AG09309 (cell line): ENCODE measurements at regions not wholly inside any gene's neighbourhood (a gene's known extent, or its start where the extent isn't known, plus 50 kb on each side); places are given as distances from the start of the nearest gene placed in this dataset.

Experiments
- DNase-seq: peaks from one replicate; pipeline ENCODE4 v3.0.0-alpha.2; 2010; ENCODE audit warnings: low read depth
- H3K4me3 ChIP-seq: 2 replicates; pipeline ENCODE4 v1.5.1; 2011; ENCODE audit warnings: mild to moderate bottlenecking, low read depth, low read length, moderate library complexity; ENCODE audit not compliant: control insufficient read depth
- TF ChIP-seq, protein P1 (sequence below): IDR thresholded peaks from 2 replicates; pipeline ENCODE4 v1.5.1; 2011; ENCODE audit warnings: mild to moderate bottlenecking, low read depth, low read length, inconsistent platforms; ENCODE audit not compliant: insufficient read depth, control insufficient read depth; ENCODE audit errors: missing control alignments

- DNase-seq = no peak
- no peak overlapping the region for H3K4me3 ChIP-seq
- TF ChIP-seq, protein P1, sequence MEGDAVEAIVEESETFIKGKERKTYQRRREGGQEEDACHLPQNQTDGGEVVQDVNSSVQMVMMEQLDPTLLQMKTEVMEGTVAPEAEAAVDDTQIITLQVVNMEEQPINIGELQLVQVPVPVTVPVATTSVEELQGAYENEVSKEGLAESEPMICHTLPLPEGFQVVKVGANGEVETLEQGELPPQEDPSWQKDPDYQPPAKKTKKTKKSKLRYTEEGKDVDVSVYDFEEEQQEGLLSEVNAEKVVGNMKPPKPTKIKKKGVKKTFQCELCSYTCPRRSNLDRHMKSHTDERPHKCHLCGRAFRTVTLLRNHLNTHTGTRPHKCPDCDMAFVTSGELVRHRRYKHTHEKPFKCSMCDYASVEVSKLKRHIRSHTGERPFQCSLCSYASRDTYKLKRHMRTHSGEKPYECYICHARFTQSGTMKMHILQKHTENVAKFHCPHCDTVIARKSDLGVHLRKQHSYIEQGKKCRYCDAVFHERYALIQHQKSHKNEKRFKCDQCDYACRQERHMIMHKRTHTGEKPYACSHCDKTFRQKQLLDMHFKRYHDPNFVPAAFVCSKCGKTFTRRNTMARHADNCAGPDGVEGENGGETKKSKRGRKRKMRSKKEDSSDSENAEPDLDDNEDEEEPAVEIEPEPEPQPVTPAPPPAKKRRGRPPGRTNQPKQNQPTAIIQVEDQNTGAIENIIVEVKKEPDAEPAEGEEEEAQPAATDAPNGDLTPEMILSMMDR = no peak
Measured at GRCh38 chr22:44628835-44629234, 73.2 kb upstream of the PRR5 start.

DNA sequence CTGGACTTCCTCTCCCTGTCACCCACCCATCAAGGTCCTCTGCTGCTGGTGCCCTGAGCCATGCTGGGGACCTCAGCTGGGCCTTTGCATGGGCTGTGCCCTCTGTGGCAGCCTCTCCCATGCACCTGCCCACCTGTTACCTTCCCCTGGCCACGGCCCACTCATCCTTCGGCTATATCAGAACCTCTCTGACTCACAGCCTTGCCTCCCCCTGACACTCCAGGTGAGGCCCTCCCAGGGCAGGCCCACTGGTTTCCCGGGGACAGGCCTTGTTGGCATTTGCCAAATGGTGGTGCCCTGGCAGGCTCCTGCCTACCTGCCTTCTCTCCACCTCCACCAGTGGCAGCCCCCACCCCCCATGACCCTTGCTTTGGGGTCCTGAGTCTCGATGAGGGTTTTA, 73.7 kb upstream of the PRR5 start:
- DNase-seq = no peak
- TF ChIP-seq, protein P1 = no peak
- H3K4me3 ChIP-seq = no peak overlapping the region

DNA sequence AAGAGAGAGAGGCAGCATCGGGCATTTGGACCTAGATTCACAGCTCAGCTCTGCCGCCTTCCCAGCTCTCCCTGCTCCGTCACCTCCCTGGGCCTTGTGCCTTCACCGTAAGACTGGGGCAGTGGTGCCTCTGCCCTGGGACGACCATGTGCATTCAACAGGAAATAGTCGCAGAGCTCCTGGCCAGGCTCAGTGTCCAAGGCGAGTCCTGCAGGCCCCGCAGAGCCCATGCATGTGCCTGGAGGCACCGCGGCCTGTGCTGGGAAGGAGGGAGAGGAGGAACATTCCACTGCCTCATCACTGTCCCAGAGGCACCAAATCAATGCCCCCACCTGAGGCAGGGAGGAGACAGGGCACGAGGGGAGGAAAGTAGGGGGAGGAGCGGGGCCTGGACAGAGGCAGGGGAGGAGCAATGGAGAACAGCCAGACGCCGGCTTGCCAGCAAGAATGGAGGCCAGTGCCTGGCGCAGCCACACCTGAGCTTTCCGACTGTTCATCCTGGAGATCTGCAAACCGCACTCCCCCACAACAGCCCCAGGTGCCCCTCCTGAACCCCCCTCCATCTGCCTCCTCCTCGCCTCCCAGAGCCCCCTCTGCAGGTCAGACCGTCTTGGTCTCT, 74.4 kb upstream of the PRR5 start:
- no peak overlapping the region for H3K4me3 ChIP-seq
- no peak for DNase-seq
- TF ChIP-seq, protein P1 = no peak

GRCh38 chr22:44625981-44626687, 75.9 kb upstream of the PRR5 start:
- TF ChIP-seq, protein P1 = peak; percentile 96
- DNase-seq = no peak
- no peak overlapping the region for H3K4me3 ChIP-seq

DNA sequence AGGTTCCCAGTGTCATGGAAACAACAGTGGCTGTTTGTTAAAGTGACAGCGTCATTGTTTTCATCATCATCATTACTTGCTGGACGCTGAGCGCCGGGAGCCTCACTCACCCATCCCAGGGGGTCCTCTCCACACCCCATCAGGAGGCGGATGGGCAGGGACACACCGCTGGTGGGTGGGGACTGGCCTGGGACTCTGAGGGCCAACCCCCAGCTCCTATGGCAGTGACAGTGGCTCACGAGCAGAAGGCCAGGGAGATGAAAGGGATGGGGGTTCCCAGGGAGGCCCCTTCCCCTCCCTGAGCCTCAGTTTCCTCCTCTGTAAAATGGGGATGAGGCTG, 76.6 kb upstream of the PRR5 start:
- DNase-seq = no peak
- H3K4me3 ChIP-seq = no peak overlapping the region
- TF ChIP-seq, protein P1 = no peak

- no peak overlapping the region for H3K4me3 ChIP-seq
- DNase-seq = no peak
- TF ChIP-seq, protein P1 = no peak
Measured at GRCh38 chr22:44624689-44625420, 77.1 kb upstream of the PRR5 start.
